Ovary (tissue), 3 donors: ENCODE measurements at regions not wholly inside any gene's neighbourhood (a gene's known extent, or its start where the extent isn't known, plus 50 kb on each side); places are given as distances from the start of the nearest gene placed in this dataset.

ENCODE experiments used
- CTCF ChIP-seq, 3 donors: fragments of 450-650 bp in 2 of 3; fragments of 200-600 bp in 1 of 3; IDR thresholded peaks; one replicate each; pipeline versions ENCODE4 v1.5.1 to v1.8.0; 2016 to 2022; ENCODE audit warnings: antibody characterized with exemption in 3 of 3, mild to moderate bottlenecking in 1 of 3
- POLR2A ChIP-seq: fragments of 450-650 bp; IDR thresholded peaks from one replicate; pipeline ENCODE4 v1.6.1; 2017; ENCODE audit warnings: antibody characterized with exemption, mild to moderate bottlenecking, moderate library complexity
- donor health status: DM: no; HTN: no; CAD: no.

GRCh38 chr6:150465610-150466009, 96.8 kb downstream of the IYD start:
- TF ChIP-seq CTCF (IDR thresholded peaks at IDR 0.05) (no peak), POLR2A (no peak)
